ENCODE measurements at regions not wholly inside any gene's neighbourhood (a gene's known extent, or its start where the extent isn't known, plus 50 kb on each side); places are given as distances from the start of the nearest gene placed in this dataset.

GRCh38 chr2:120437604-120438000 is 91.7 kb downstream of the INHBB start:
- Histone ChIP-seq H3K9me2 (replicated peaks; ENCODE audit: insufficient read depth) (no peaks in the 10 kb centered on the region), H2AFZ (no peak overlapping the region), H3K27me3 (peaks cover 18% of the 10 kb centered on the region), H3K4me2 (no peak overlapping the region), H3K79me2 (no peaks in the 10 kb centered on the region), H3K27ac (no peak overlapping the region), H3K9me3 (ENCODE audit: low read depth) (no peaks in the 10 kb centered on the region), H3K36me3 (replicated peaks; ENCODE audit: insufficient read depth, low read depth) (no peaks in the 10 kb centered on the region), H3K4me1 (ENCODE audit: insufficient read depth) (peaks cover 8% of the 10 kb centered on the region), H4K20me1 (ENCODE audit: insufficient read depth, poor library complexity, severe bottlenecking) (no peaks in the 10 kb centered on the region), H3K4me3 (no peak overlapping the region)
- WGBS (ENCODE audit: low lambda C conversion rate, missing lambda C conversion rate), result 86% methylated on average over 10 of the region's 10 CpGs
- TF ChIP-seq CTCF (IDR thresholded peaks at IDR 0.05; ENCODE audit: poor library complexity), result no peak
- no peak for TF ChIP-seq EZH2phosphoT487 (IDR thresholded peaks at IDR 0.05; ENCODE audit: low read depth, severe bottlenecking, unreplicated experiment)
- no peak for TF ChIP-seq EZH2 (IDR thresholded peaks at IDR 0.05; ENCODE audit: borderline replicate concordance)
- DNase-seq (ENCODE audit: low spot score), result no peak

GRCh38 chr2:120438301-120439066 is 92.5 kb downstream of the INHBB start:
- Histone ChIP-seq H3K4me1 (ENCODE audit: insufficient read depth) (peaks cover 10% of the 10 kb centered on the region), H3K27ac (no peak overlapping the region), H4K20me1 (ENCODE audit: insufficient read depth, poor library complexity, severe bottlenecking) (no peaks in the 10 kb centered on the region), H3K27me3 (peaks cover 18% of the 10 kb centered on the region), H2AFZ (no peak overlapping the region), H3K9me3 (ENCODE audit: low read depth) (no peaks in the 10 kb centered on the region), H3K36me3 (replicated peaks; ENCODE audit: insufficient read depth, low read depth) (no peaks in the 10 kb centered on the region), H3K4me3 (no peak overlapping the region), H3K79me2 (no peaks in the 10 kb centered on the region), H3K4me2 (no peak overlapping the region), H3K9me2 (replicated peaks; ENCODE audit: insufficient read depth) (no peaks in the 10 kb centered on the region)
- no peak for DNase-seq (ENCODE audit: low spot score)
- 83% methylated on average over 13 of the region's 13 CpGs for WGBS (ENCODE audit: low lambda C conversion rate, missing lambda C conversion rate)
- TF ChIP-seq CTCF (IDR thresholded peaks at IDR 0.05; ENCODE audit: poor library complexity) (no peak), EZH2 (IDR thresholded peaks at IDR 0.05; ENCODE audit: borderline replicate concordance) (no peak), EZH2phosphoT487 (IDR thresholded peaks at IDR 0.05; ENCODE audit: low read depth, severe bottlenecking, unreplicated experiment) (no peak)

GRCh38 chr2:120439067-120439368 is 93.1 kb downstream of the INHBB start:
- Histone ChIP-seq H2AFZ (no peak overlapping the region), H3K27me3 (peaks cover 24% of the 10 kb centered on the region), H3K4me1 (ENCODE audit: insufficient read depth) (peaks cover 10% of the 10 kb centered on the region), H3K36me3 (replicated peaks; ENCODE audit: insufficient read depth, low read depth) (no peaks in the 10 kb centered on the region), H3K4me2 (no peak overlapping the region), H3K9me3 (ENCODE audit: low read depth) (no peaks in the 10 kb centered on the region), H3K27ac (no peak overlapping the region), H3K9me2 (replicated peaks; ENCODE audit: insufficient read depth) (no peaks in the 10 kb centered on the region), H3K79me2 (no peaks in the 10 kb centered on the region), H3K4me3 (no peak overlapping the region), H4K20me1 (ENCODE audit: insufficient read depth, poor library complexity, severe bottlenecking) (no peaks in the 10 kb centered on the region)
- no peak for DNase-seq (ENCODE audit: low spot score)
- TF ChIP-seq EZH2phosphoT487 (IDR thresholded peaks at IDR 0.05; ENCODE audit: low read depth, severe bottlenecking, unreplicated experiment), result no peak
- TF ChIP-seq EZH2 (IDR thresholded peaks at IDR 0.05; ENCODE audit: borderline replicate concordance), result no peak
- no peak for TF ChIP-seq CTCF (IDR thresholded peaks at IDR 0.05; ENCODE audit: poor library complexity)

All from hepatocyte (in vitro differentiated cells).